HL-60 (cell line): ENCODE measurements at regions not wholly inside any gene's neighbourhood (a gene's known extent, or its start where the extent isn't known, plus 50 kb on each side); places are given as distances from the start of the nearest gene placed in this dataset.

Experiments used
- CTCF ChIP-seq: IDR thresholded peaks from one replicate; pipeline ENCODE4 v1.5.1; 2011; ENCODE audit warnings: low read length, control low read depth, inconsistent platforms; ENCODE audit not compliant: insufficient read depth
- GABPA ChIP-seq: IDR thresholded peaks from 2 replicates; pipeline ENCODE4 v1.6.1; 2012; ENCODE audit warnings: low read depth
- POLR2AphosphoS5 ChIP-seq: IDR thresholded peaks from 2 replicates; pipeline ENCODE4 v1.6.1; 2012; ENCODE audit warnings: low read depth
- REST ChIP-seq: IDR thresholded peaks from 2 replicates; pipeline ENCODE4 v1.6.1; 2012; ENCODE audit warnings: low read depth; ENCODE audit not compliant: insufficient replicate concordance
- SPI1 ChIP-seq: IDR thresholded peaks from 2 replicates; pipeline ENCODE4 v1.6.1; 2012; ENCODE audit warnings: low read depth, mild to moderate bottlenecking, borderline replicate concordance

GRCh38 chr9:115204904-115205453 lies 87.0 kb upstream of the TNC start:
- TF ChIP-seq CTCF = no peak
- no peak for TF ChIP-seq REST
- no peak for TF ChIP-seq POLR2AphosphoS5
- no peak for TF ChIP-seq GABPA
- TF ChIP-seq SPI1 = peak; percentile 77
